HG03103 (cell line): ENCODE measurements at regions not wholly inside any gene's neighbourhood (a gene's known extent, or its start where the extent isn't known, plus 50 kb on each side); places are given as distances from the start of the nearest gene placed in this dataset.
"Not testable (repeated sequence)": the region's sequence is repeated elsewhere in the genome, so short reads cannot be mapped to it uniquely, and the experiment has no call there.

Source experiments
- ATAC-seq: cut with Tn5 transposase; IDR thresholded peaks from one replicate; pipeline ENCODE4 v1.9.1; 2021; ENCODE audit warnings: low read depth; ENCODE audit not compliant: unreplicated experiment

- no peak for ATAC-seq
These were observed 355.0 kb downstream of the SOCS6 start for GRCh38 chr18:70643812-70644211.

- ATAC-seq = no peak
These were observed 352.4 kb downstream of the SOCS6 start for GRCh38 chr18:70641156-70641775.

- ATAC-seq = no peak
These were observed 351.6 kb downstream of the SOCS6 start for GRCh38 chr18:70640336-70640887.

GRCh38 chr18:70636991-70637390 lies 348.1 kb downstream of the SOCS6 start:
- ATAC-seq = no peak

GRCh38 chr18:70634576-70635147 lies 345.8 kb downstream of the SOCS6 start:
- no peak for ATAC-seq

- no peak for ATAC-seq
These were observed 338.4 kb downstream of the SOCS6 start for GRCh38 chr18:70627182-70627802.

GRCh38 chr18:70622622-70623419 lies 334.0 kb downstream of the SOCS6 start:
- ATAC-seq = no peak

- no peak for ATAC-seq
These were observed 332.9 kb downstream of the SOCS6 start for GRCh38 chr18:70621710-70622109.

- ATAC-seq = no peak
These were observed 332.2 kb downstream of the SOCS6 start for GRCh38 chr18:70620837-70621612.

- no peak for ATAC-seq
These were observed 328.3 kb downstream of the SOCS6 start for GRCh38 chr18:70617020-70617763.

- no peak for ATAC-seq
These were observed 311.5 kb downstream of the SOCS6 start for GRCh38 chr18:70600225-70600925.

- no peak for ATAC-seq
These were observed 309.6 kb downstream of the SOCS6 start for GRCh38 chr18:70598406-70598805.

GRCh38 chr18:70582981-70583380 lies 294.1 kb downstream of the SOCS6 start:
- no peak for ATAC-seq

- no peak for ATAC-seq
These were observed 289.6 kb downstream of the SOCS6 start for GRCh38 chr18:70578480-70578879.

GRCh38 chr18:70577023-70577420 lies 288.2 kb downstream of the SOCS6 start:
- ATAC-seq = no peak

- no peak for ATAC-seq
These were observed 287.6 kb downstream of the SOCS6 start for GRCh38 chr18:70576276-70577022.

GRCh38 chr18:70574951-70575350 lies 286.1 kb downstream of the SOCS6 start:
- not testable (repeated sequence) for ATAC-seq

GRCh38 chr18:70569647-70570046 lies 280.8 kb downstream of the SOCS6 start:
- ATAC-seq = not testable (repeated sequence)
